Activated T-helper 1 cell treated with anti-CD3 and anti-CD28 coated beads, Interleukin-2, amount 50 U/mL, for 16 hours (primary cell): ENCODE measurements at regions not wholly inside any gene's neighbourhood (a gene's known extent, or its start where the extent isn't known, plus 50 kb on each side); places are given as distances from the start of the nearest gene placed in this dataset.
"Not testable (repeated sequence)": the region's sequence is repeated elsewhere in the genome, so short reads cannot be mapped to it uniquely, and the experiment has no call there.

ENCODE experiments used
- DNase-seq, 2 donors: peaks; one replicate each; pipeline ENCODE4 v3.0.0-alpha.2; 2020; ENCODE audit warnings: low read depth in 1 of 2, low spot score in 1 of 2

DNA sequence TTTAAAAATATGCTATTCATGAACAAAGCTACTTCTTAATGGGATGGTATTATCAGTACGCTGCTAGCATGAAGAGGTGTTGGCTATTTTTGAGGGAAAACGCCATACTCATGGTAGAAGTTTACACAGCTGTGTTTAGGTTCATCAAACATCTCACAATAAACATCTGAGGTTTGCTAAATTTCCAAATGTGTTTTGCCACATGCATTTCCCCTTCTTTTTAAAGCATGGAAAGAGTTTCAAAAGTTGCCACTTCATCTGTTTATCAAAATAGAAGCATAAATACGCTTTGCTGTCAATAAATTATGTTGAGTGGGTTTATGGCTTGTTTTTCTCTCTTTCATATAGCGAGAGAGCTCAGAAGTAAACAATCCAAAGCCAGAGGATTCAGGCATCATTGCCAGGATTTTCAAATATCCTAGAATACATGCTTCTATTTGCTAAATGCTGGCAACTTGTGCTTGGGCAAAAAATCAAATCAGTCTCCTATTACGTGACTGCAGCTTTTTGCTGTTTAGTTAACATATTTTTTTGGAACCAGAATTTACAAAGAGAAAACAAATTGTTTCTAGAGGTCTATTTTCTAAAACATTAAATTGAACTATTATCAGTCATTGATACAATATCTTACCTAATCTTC lies 1919.9 kb upstream of the LRRTM1 start:
- DNase-seq = no peak

DNA sequence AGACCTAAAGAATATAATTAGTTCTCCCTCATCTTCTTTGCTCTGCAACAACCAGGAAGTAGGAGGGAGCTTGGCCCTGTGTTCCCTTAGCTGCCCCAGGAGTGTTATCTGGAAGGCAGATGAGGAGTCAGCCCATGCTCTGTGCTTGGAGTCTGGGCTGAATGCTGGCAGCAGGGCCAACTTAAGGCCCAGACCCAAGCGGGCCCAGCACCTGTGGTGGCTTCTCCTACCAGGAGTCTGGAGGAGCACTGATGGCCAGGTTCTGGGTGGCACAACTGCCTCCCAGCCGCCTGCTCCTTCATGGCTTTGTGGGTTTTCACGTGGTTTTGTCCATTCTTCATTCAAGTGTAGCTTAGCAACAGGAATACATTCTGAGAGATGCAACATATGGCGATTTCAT lies 1910.7 kb upstream of the LRRTM1 start:
- DNase-seq = no peak

DNA sequence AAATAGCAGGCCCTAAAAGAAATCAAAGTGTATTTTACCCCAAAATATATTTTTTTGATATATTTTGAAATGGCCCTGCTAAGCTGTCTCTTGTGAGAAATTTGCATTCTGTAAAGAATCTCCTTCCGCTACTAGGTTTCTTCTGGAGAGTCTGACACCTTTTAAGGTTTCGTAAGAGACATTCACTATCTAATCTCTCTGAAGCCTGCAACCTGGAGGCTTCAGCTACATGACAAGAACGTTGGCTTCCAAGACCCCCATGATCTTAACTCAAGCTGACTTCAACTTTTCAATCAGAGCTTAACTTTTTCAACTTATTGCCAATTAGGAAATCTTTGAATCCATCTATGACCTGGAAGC lies 1894.9 kb upstream of the LRRTM1 start:
- no peak for DNase-seq

GRCh38 chr2:82198809-82199492 lies 1894.4 kb upstream of the LRRTM1 start:
- no peak for DNase-seq

GRCh38 chr2:82182270-82182669 lies 1877.7 kb upstream of the LRRTM1 start:
- DNase-seq = no peak

- DNase-seq = not testable (repeated sequence)
These were observed 1870.7 kb upstream of the LRRTM1 start for GRCh38 chr2:82175210-82175609.

GRCh38 chr2:82172483-82172882 lies 1867.9 kb upstream of the LRRTM1 start:
- DNase-seq = no peak

GRCh38 chr2:82169379-82169778 lies 1864.8 kb upstream of the LRRTM1 start:
- DNase-seq = no peak

- DNase-seq = no peak
These were observed 1860.8 kb upstream of the LRRTM1 start for GRCh38 chr2:82165377-82165776.

GRCh38 chr2:82158150-82158549 lies 1853.6 kb upstream of the LRRTM1 start:
- DNase-seq = no peak

- DNase-seq = no peak
These were observed 1850.9 kb upstream of the LRRTM1 start for GRCh38 chr2:82155469-82155868.

DNA sequence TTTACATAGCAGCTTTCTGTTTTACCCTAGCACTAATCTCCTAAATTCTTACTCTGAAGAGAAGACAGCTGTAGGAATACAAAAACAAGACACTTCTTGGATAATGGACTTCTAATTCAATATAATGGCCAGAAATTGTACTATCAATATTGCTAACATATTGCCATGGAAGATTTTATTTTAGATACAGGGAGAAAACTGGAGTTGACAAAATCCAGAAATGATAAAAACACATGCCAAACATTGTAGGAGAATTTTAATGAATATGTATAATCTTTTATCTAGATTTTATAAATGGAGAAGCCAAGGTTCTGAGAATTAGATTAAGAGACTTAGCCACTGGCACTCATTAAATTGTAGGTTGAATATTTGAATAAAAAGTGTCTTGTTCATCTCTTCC lies 1838.8 kb upstream of the LRRTM1 start:
- DNase-seq = no peak

- DNase-seq = no peak
These were observed 1835.5 kb upstream of the LRRTM1 start for GRCh38 chr2:82139979-82140611.

GRCh38 chr2:82137441-82137840 lies 1832.9 kb upstream of the LRRTM1 start:
- DNase-seq = no peak

DNA sequence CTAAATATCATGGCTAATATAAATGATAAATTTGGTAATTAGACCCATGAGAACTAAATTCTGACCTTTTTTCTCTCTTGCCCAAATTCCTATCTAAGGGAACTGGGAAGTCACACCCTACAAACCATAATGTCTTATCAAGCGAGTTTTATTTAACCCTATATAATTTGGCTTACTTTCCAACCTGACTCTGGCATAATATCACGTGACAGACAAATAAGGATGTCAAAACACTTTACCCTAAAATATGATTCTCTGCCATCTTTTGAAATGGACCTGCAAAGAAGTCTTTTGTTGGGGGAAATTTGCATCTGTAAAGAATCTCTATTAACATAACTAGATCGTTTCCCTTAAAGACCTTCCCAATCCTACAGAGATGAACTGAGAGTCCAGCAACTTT lies 1823.5 kb upstream of the LRRTM1 start:
- no peak for DNase-seq

- DNase-seq = no peak
These were observed 1820.1 kb upstream of the LRRTM1 start for GRCh38 chr2:82124629-82125028.

DNA sequence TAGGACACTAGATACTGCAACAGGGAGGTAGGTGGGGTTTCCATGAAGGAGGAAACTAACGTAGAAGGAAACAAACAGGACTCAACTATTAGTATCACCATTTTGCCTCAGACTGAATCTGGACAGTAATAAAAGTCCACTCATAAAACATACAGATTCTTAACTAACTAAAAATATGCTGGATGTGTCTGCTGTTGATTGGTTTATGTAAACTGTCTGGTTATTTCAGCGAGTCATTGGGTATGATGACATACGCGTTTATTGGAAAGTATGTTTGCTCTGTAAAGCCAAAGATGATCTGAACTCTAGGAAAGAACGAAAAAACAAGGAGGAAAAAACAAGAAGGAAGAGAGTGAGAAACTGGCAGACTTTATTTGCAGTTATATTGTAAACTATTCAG lies 1816.1 kb upstream of the LRRTM1 start:
- DNase-seq = no peak

DNA sequence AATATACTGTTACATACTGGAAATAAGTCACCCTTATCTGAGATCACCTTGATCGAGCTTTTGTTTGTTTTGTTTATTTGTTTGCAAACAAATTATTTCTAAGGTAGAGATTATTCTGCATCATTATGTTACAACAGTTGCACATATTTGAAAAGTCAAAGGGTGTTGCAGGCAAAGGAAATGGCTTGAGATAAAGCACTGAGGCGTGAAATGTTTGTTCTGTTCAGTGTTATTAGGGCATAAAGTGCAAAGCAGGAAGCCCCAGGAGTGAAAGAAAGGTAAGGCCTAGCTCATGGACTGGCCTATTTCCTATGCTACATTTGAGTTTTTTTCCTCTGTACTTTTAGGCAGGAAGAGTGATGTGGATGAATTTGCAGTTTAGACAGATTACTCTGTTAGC lies 1815.6 kb upstream of the LRRTM1 start:
- DNase-seq = no peak

- DNase-seq = no peak
These were observed 1804.9 kb upstream of the LRRTM1 start for GRCh38 chr2:82109418-82109817.

DNA sequence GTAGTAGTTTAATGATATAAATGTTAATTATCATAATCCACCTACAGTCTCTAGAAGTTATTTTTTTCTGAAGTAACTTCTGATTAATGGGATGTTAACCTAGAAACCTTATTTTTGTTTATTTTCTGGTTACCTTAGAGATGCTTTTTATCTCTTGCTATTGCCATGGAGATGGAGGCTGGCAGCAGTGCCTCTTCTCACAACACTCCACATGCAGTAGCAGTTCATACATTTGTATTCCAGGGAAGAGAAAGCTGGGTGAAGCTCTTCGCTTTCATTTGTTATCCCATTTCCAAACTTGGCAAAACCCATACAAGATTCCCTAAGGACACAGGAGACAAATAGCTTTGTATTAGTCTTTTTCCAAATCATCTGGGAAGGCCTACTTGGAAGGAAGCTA lies 1794.1 kb upstream of the LRRTM1 start:
- no peak for DNase-seq

GRCh38 chr2:82089518-82089917 lies 1785.0 kb upstream of the LRRTM1 start:
- DNase-seq = no peak

- DNase-seq = no peak
These were observed 1780.3 kb upstream of the LRRTM1 start for GRCh38 chr2:82084679-82085392.
